GM21717 (cell line): ENCODE measurements at regions not wholly inside any gene's neighbourhood (a gene's known extent, or its start where the extent isn't known, plus 50 kb on each side); places are given as distances from the start of the nearest gene placed in this dataset.
"Not testable (repeated sequence)": the region's sequence is repeated elsewhere in the genome, so short reads cannot be mapped to it uniquely, and the experiment has no call there.

Source experiments
- ATAC-seq: cut with Tn5 transposase; IDR thresholded peaks from one replicate; pipeline ENCODE4 v1.9.1; 2021; ENCODE audit warnings: mild to moderate bottlenecking, moderate library complexity; ENCODE audit not compliant: unreplicated experiment

- no peak for ATAC-seq
These were observed 470.5 kb upstream of the UBE2E2 start for GRCh38 chr3:22732641-22733040.

- ATAC-seq, result no peak
These were observed 468.9 kb upstream of the UBE2E2 start for GRCh38 chr3:22734207-22734606.

GRCh38 chr3:22734756-22735155, 468.4 kb upstream of the UBE2E2 start:
- no peak for ATAC-seq

GRCh38 chr3:22735373-22735772, 467.8 kb upstream of the UBE2E2 start:
- ATAC-seq, result no peak

- not testable (repeated sequence) for ATAC-seq
These were observed 459.7 kb upstream of the UBE2E2 start for GRCh38 chr3:22743386-22743785.

GRCh38 chr3:22745321-22745720, 457.8 kb upstream of the UBE2E2 start:
- no peak for ATAC-seq

- ATAC-seq, result no peak
These were observed 456.9 kb upstream of the UBE2E2 start for GRCh38 chr3:22746221-22746620.

- no peak for ATAC-seq
These were observed 454.6 kb upstream of the UBE2E2 start for GRCh38 chr3:22748453-22749045.

- ATAC-seq, result no peak
These were observed 443.4 kb upstream of the UBE2E2 start for GRCh38 chr3:22759636-22760310.

- no peak for ATAC-seq
These were observed 437.4 kb upstream of the UBE2E2 start for GRCh38 chr3:22765679-22766078.

- ATAC-seq, result no peak
These were observed 425.3 kb upstream of the UBE2E2 start for GRCh38 chr3:22777834-22778233.

GRCh38 chr3:22779737-22780136, 423.4 kb upstream of the UBE2E2 start:
- no peak for ATAC-seq

GRCh38 chr3:22792533-22792932, 410.6 kb upstream of the UBE2E2 start:
- ATAC-seq, result no peak

- ATAC-seq, result no peak
These were observed 407.2 kb upstream of the UBE2E2 start for GRCh38 chr3:22795917-22796316.

- no peak for ATAC-seq
These were observed 404.7 kb upstream of the UBE2E2 start for GRCh38 chr3:22798461-22798860.

- ATAC-seq, result no peak
These were observed 383.9 kb upstream of the UBE2E2 start for GRCh38 chr3:22819209-22819608.

GRCh38 chr3:22835041-22835440, 368.1 kb upstream of the UBE2E2 start:
- ATAC-seq, result no peak

GRCh38 chr3:22836131-22836530, 367.0 kb upstream of the UBE2E2 start:
- ATAC-seq, result no peak

- ATAC-seq, result no peak
These were observed 359.3 kb upstream of the UBE2E2 start for GRCh38 chr3:22843854-22844253.

- ATAC-seq, result no peak
These were observed 356.6 kb upstream of the UBE2E2 start for GRCh38 chr3:22846566-22846965.

- ATAC-seq, result not testable (repeated sequence)
These were observed 353.5 kb upstream of the UBE2E2 start for GRCh38 chr3:22849583-22849982.

- no peak for ATAC-seq
These were observed 346.3 kb upstream of the UBE2E2 start for GRCh38 chr3:22856811-22857210.

GRCh38 chr3:22858486-22858885, 344.6 kb upstream of the UBE2E2 start:
- ATAC-seq, result no peak
